K562 (cell line): ENCODE measurements at regions not wholly inside any gene's neighbourhood (a gene's known extent, or its start where the extent isn't known, plus 50 kb on each side); places are given as distances from the start of the nearest gene placed in this dataset.

Experiments used
- CEBPB ChIP-seq: fragments of 450-650 bp; IDR thresholded peaks from 2 replicates; pipeline ENCODE4 v1.6.1; 2016; ENCODE audit warnings: missing genetic modification characterization, missing compliant biosample characterization
- EP300 ChIP-seq: IDR thresholded peaks from 2 replicates; pipeline ENCODE4 v1.6.1; 2012; ENCODE audit warnings: low read length, improper control_type of control experiment
- ETS1 ChIP-seq: conservative IDR thresholded peaks from 2 replicates; pipeline ENCODE4 v1.6.1; 2011; ENCODE audit warnings: low read depth, mild to moderate bottlenecking, low read length; ENCODE audit not compliant: control insufficient read depth
- FIP1L1 ChIP-seq: fragments of 200-400 bp; formaldehyde crosslinking; IDR thresholded peaks from 2 replicates; pipeline ENCODE4 v1.6.1; 2018; ENCODE audit warnings: mild to moderate bottlenecking, low read depth, low read length; ENCODE audit not compliant: poor library complexity, severe bottlenecking
- FOXP1 ChIP-seq: sonication (generic); formaldehyde crosslinking; IDR thresholded peaks from 2 replicates; pipeline ENCODE4 v1.8.0; 2022; ENCODE audit warnings: mild to moderate bottlenecking, missing genetic modification reagents
- JUNB ChIP-seq: fragments of 450-650 bp; formaldehyde crosslinking; conservative IDR thresholded peaks from 2 replicates; pipeline ENCODE4 v1.4.0; 2020; ENCODE audit warnings: mild to moderate bottlenecking
- MXI1 ChIP-seq: IDR thresholded peaks from 2 replicates; pipeline ENCODE4 v1.6.1; 2011; ENCODE audit warnings: low read depth, mild to moderate bottlenecking, improper control_type of control experiment, low read length
- NFIC ChIP-seq: fragments of 450-650 bp; IDR thresholded peaks from 2 replicates; pipeline ENCODE4 v1.6.1; 2017; ENCODE audit warnings: mild to moderate bottlenecking, inconsistent platforms
- RFX7 ChIP-seq: fragments of 250-450 bp; sonication (Bioruptor Pico); IDR thresholded peaks from 2 replicates; pipeline ENCODE4 v1.5.1; 2021; ENCODE audit warnings: mild to moderate bottlenecking
- SMC3 ChIP-seq: conservative IDR thresholded peaks from 2 replicates; pipeline ENCODE4 v1.6.1; 2011; ENCODE audit warnings: low read depth, low read length, improper control_type of control experiment; ENCODE audit not compliant: insufficient read depth
- TF ChIP-seq, protein P1 (sequence below): sonication (generic); formaldehyde crosslinking; IDR thresholded peaks from 2 replicates; pipeline ENCODE4 v1.5.0; 2020; ENCODE audit warnings: missing genetic modification reagents
- TF ChIP-seq, protein P2 (sequence below), 3 experiments: IDR thresholded peaks in 2 of 3; conservative IDR thresholded peaks in 1 of 3; 2 replicates each; pipeline ENCODE4 v1.5.1; 2011 to 2012; ENCODE audit warnings: low read length in 3 of 3, mild to moderate bottlenecking in 3 of 3, control low read depth in 2 of 3, improper control_type of control experiment in 1 of 3, inconsistent platforms in 1 of 3, low read depth in 1 of 3, mixed read lengths in 1 of 3, moderate library complexity in 1 of 3; ENCODE audit not compliant: insufficient read depth in 2 of 3
- TF ChIP-seq, protein P3 (sequence below), 2 experiments: fragments of 200-800 bp in 1 of 2; sonication (Bioruptor generic) in 1 of 2; sonication (generic) in 1 of 2; formaldehyde crosslinking in 1 of 2; IDR thresholded peaks in 1 of 2; conservative IDR thresholded peaks in 1 of 2; 2 replicates each; pipeline versions ENCODE4 v1.5.0 to v1.6.1; 2016 to 2020; ENCODE audit warnings: missing compliant biosample characterization in 1 of 2, missing genetic modification characterization in 1 of 2, missing genetic modification reagents in 1 of 2
- TF ChIP-seq, protein P4 (sequence below): fragments of 450-650 bp; formaldehyde crosslinking; IDR thresholded peaks from 2 replicates; pipeline ENCODE4 v1.4.0; 2022; ENCODE audit warnings: mild to moderate bottlenecking, moderate library complexity

- TF ChIP-seq, protein P1, sequence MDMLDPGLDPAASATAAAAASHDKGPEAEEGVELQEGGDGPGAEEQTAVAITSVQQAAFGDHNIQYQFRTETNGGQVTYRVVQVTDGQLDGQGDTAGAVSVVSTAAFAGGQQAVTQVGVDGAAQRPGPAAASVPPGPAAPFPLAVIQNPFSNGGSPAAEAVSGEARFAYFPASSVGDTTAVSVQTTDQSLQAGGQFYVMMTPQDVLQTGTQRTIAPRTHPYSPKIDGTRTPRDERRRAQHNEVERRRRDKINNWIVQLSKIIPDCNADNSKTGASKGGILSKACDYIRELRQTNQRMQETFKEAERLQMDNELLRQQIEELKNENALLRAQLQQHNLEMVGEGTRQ = no peak
- TF ChIP-seq ETS1 (no peak), EP300 (no peak), RFX7 (CRISPR knock-in tag) (no peak), SMC3 (no peak), JUNB (no peak), MXI1 (no peak), CEBPB (tag) (no peak), FIP1L1 (no peak), NFIC (no peak), FOXP1 (CRISPR knock-in tag) (no peak)
- TF ChIP-seq, protein P2, sequence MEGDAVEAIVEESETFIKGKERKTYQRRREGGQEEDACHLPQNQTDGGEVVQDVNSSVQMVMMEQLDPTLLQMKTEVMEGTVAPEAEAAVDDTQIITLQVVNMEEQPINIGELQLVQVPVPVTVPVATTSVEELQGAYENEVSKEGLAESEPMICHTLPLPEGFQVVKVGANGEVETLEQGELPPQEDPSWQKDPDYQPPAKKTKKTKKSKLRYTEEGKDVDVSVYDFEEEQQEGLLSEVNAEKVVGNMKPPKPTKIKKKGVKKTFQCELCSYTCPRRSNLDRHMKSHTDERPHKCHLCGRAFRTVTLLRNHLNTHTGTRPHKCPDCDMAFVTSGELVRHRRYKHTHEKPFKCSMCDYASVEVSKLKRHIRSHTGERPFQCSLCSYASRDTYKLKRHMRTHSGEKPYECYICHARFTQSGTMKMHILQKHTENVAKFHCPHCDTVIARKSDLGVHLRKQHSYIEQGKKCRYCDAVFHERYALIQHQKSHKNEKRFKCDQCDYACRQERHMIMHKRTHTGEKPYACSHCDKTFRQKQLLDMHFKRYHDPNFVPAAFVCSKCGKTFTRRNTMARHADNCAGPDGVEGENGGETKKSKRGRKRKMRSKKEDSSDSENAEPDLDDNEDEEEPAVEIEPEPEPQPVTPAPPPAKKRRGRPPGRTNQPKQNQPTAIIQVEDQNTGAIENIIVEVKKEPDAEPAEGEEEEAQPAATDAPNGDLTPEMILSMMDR (IDR thresholded peaks at IDR 0.05 in 2 of 3, conservative IDR thresholded peaks at IDR 0.05 in 1 of 3; ENCODE audit: insufficient read depth in 2 of 3, low read depth in 1 of 3, low read length in 3 of 3) = no peak
- TF ChIP-seq, protein P3, sequence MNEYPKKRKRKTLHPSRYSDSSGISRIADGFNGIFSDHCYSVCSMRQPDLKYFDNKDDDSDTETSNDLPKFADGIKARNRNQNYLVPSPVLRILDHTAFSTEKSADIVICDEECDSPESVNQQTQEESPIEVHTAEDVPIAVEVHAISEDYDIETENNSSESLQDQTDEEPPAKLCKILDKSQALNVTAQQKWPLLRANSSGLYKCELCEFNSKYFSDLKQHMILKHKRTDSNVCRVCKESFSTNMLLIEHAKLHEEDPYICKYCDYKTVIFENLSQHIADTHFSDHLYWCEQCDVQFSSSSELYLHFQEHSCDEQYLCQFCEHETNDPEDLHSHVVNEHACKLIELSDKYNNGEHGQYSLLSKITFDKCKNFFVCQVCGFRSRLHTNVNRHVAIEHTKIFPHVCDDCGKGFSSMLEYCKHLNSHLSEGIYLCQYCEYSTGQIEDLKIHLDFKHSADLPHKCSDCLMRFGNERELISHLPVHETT (CRISPR knock-in tag; conservative IDR thresholded peaks at IDR 0.05 in 1 of 2, IDR thresholded peaks at IDR 0.05 in 1 of 2) = no peak
- TF ChIP-seq, protein P4, sequence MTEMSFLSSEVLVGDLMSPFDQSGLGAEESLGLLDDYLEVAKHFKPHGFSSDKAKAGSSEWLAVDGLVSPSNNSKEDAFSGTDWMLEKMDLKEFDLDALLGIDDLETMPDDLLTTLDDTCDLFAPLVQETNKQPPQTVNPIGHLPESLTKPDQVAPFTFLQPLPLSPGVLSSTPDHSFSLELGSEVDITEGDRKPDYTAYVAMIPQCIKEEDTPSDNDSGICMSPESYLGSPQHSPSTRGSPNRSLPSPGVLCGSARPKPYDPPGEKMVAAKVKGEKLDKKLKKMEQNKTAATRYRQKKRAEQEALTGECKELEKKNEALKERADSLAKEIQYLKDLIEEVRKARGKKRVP (CRISPR knock-in tag) = no peak
These were observed 70.1 kb downstream of the DNTTIP2 start for GRCh38 chr1:93808871-93809270.
